Neuronal stem cell (in vitro differentiated cells): ENCODE measurements at regions not wholly inside any gene's neighbourhood (a gene's known extent, or its start where the extent isn't known, plus 50 kb on each side); places are given as distances from the start of the nearest gene placed in this dataset.

Source experiments
- DNase-seq: peaks from one replicate; pipeline ENCODE4 v3.0.0-alpha.2; 2013; ENCODE audit warnings: low spot score
- H2AFZ ChIP-seq: one replicate; pipeline ENCODE4 v1.6.1; 2013; ENCODE audit warnings: mild to moderate bottlenecking, low read length, inconsistent platforms
- H2AK5ac ChIP-seq: 2 replicates; pipeline ENCODE4 v1.6.1; 2013; ENCODE audit warnings: low read depth, mild to moderate bottlenecking, inconsistent platforms, low read length, moderate library complexity, mixed read lengths
- H2BK120ac ChIP-seq: 2 replicates; pipeline ENCODE4 v1.6.1; 2013; ENCODE audit warnings: low read depth, mild to moderate bottlenecking, inconsistent platforms, low read length, moderate library complexity, mixed read lengths
- H2BK12ac ChIP-seq: one replicate; pipeline ENCODE4 v1.6.1; 2013; ENCODE audit warnings: low read length, inconsistent platforms
- H2BK15ac ChIP-seq: 2 replicates; pipeline ENCODE4 v1.6.1; 2013; ENCODE audit warnings: mild to moderate bottlenecking, low read length, inconsistent platforms, mixed read lengths
- H2BK5ac ChIP-seq: one replicate; pipeline ENCODE4 v1.6.1; 2013; ENCODE audit warnings: inconsistent platforms, mild to moderate bottlenecking, low read length, moderate library complexity
- H3K14ac ChIP-seq: one replicate; pipeline ENCODE4 v1.6.1; 2013; ENCODE audit warnings: low read length, inconsistent platforms
- H3K18ac ChIP-seq: 2 replicates; pipeline ENCODE4 v1.6.1; 2013; ENCODE audit warnings: low read length, inconsistent platforms
- H3K23ac ChIP-seq: 2 replicates; pipeline ENCODE4 v1.6.1; 2013; ENCODE audit warnings: low read depth, mild to moderate bottlenecking, mixed read lengths, low read length, inconsistent platforms; ENCODE audit not compliant: poor library complexity
- H3K27ac ChIP-seq: replicated peaks from 3 replicates; pipeline ENCODE4 v1.5.1; 2013; ENCODE audit warnings: low read length, inconsistent platforms
- H3K27me3 ChIP-seq, 3 experiments: 2 replicates each; pipeline ENCODE4 v1.6.1; 2013; ENCODE audit warnings: low read length in 3 of 3, mild to moderate bottlenecking in 2 of 3, inconsistent platforms in 1 of 3, low read depth in 1 of 3, mixed read lengths in 1 of 3, moderate library complexity in 1 of 3; ENCODE audit not compliant: control insufficient read depth in 3 of 3, insufficient read depth in 3 of 3
- H3K36me3 ChIP-seq, 2 donors: replicated peaks in 1 of 2; 2 replicates each; pipeline ENCODE4 v1.6.1; 2013; ENCODE audit warnings: low read length in 2 of 2; ENCODE audit not compliant: control insufficient read depth in 2 of 2, insufficient read depth in 2 of 2
- H3K4ac ChIP-seq: 2 replicates; pipeline ENCODE4 v1.6.1; 2013; ENCODE audit warnings: inconsistent platforms, mild to moderate bottlenecking, low read length, moderate library complexity
- H3K4me1 ChIP-seq, 2 donors: 1 replicate in 1 of 2; 2 replicates in 1 of 2; pipeline ENCODE4 v1.6.1; 2013; ENCODE audit warnings: low read length in 2 of 2, low read depth in 1 of 2; ENCODE audit not compliant: control insufficient read depth in 2 of 2, insufficient read depth in 1 of 2
- H3K4me2 ChIP-seq: one replicate; pipeline ENCODE4 v1.6.1; 2013; ENCODE audit warnings: mild to moderate bottlenecking, low read length, inconsistent platforms; ENCODE audit not compliant: insufficient read depth, poor library complexity, severe bottlenecking
- H3K4me3 ChIP-seq, 2 donors: 2 replicates each; pipeline ENCODE4 v1.5.1; 2013; ENCODE audit warnings: low read length in 2 of 2, mild to moderate bottlenecking in 2 of 2, inconsistent platforms in 1 of 2, moderate library complexity in 1 of 2
- H3K79me1 ChIP-seq: one replicate; pipeline ENCODE4 v1.6.1; 2013; ENCODE audit warnings: low read depth, mild to moderate bottlenecking, inconsistent platforms, low read length, moderate library complexity
- H3K9ac ChIP-seq: one replicate; pipeline ENCODE4 v1.6.1; 2013; ENCODE audit warnings: mild to moderate bottlenecking, low read depth, low read length, inconsistent platforms; ENCODE audit not compliant: poor library complexity
- H3K9me3 ChIP-seq, 2 donors: replicated peaks in 1 of 2; 2 replicates each; pipeline versions ENCODE3 to v1.6.1; 2013; ENCODE audit warnings: low read length in 2 of 2, mild to moderate bottlenecking in 2 of 2, inconsistent platforms in 1 of 2, low read depth in 1 of 2, mixed read lengths in 1 of 2, moderate library complexity in 1 of 2; ENCODE audit not compliant: control insufficient read depth in 2 of 2, insufficient read depth in 1 of 2
- H4K8ac ChIP-seq: one replicate; pipeline ENCODE4 v1.6.1; 2013; ENCODE audit warnings: low read depth, mild to moderate bottlenecking, inconsistent platforms, low read length, moderate library complexity
- H4K91ac ChIP-seq: one replicate; pipeline ENCODE4 v1.6.1; 2013; ENCODE audit warnings: low read length, low read depth, mild to moderate bottlenecking, inconsistent platforms; ENCODE audit not compliant: poor library complexity
- WGBS, 2 donors: extraction: QIAGEN DNeasy Blood & Tissue Kit; methylation state at CpG; one replicate each; pipeline ENCODE4 v1.1.7; 2013; ENCODE audit warnings: missing lambda C conversion rate in 2 of 2, mixed read lengths in 1 of 2; ENCODE audit not compliant: insufficient read length in 2 of 2, insufficient replicate concordance in 1 of 2; ENCODE audit errors: extremely low coverage in 2 of 2; 5-methylcytosine and 5-hydroxymethylcytosine counted together

DNA sequence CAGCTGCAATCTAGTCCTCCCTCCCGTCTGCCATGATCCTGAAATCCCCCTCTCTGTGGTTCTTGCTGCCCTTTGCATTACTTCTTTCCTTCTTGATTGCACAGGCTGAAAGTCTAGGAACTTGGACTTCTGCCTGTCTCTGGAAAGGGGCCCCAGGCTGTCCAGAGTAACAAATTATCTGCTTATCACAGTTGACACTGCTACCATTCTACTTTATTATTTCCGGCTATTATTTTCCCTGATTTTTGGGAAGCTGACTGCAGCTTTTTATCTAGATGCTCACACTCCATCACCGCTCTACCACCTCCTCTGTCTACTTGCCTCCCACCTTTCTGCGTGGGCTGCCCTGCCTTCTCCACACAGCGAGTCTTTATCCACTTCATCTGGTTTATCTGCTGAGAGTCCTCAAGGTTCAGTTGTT is 202.1 kb upstream of the PLXNA2 start:
- Histone ChIP-seq H4K91ac (no peak overlapping the region), H2AK5ac (no peak overlapping the region), H3K4ac (no peak overlapping the region), H3K4me3 (no peak overlapping the region), H3K23ac (no peak overlapping the region), H3K27ac (no peak overlapping the region), H3K9me3 (no peaks in the 10 kb centered on the region), H2BK5ac (no peak overlapping the region), H2AFZ (no peak overlapping the region), H3K18ac (peak overlapping the region; percentile 7), H3K4me2 (no peak overlapping the region), H3K9ac (no peak overlapping the region), H3K36me3 (peaks cover 0 to 3% of the 10 kb centered on the region in 2 donors), H4K8ac (no peak overlapping the region), H2BK120ac (no peak overlapping the region), H2BK12ac (no peak overlapping the region), H3K14ac (no peak overlapping the region), H3K27me3 (no peaks in the 10 kb centered on the region), H3K4me1 (peaks cover 0 to 4% of the 10 kb centered on the region in 2 donors), H2BK15ac (no peak overlapping the region), H3K79me1 (no peaks in the 10 kb centered on the region)
- no CpG with 5 or more reads among the region's 5 CpGs for WGBS, 2 donors
- DNase-seq = no peak

DNA sequence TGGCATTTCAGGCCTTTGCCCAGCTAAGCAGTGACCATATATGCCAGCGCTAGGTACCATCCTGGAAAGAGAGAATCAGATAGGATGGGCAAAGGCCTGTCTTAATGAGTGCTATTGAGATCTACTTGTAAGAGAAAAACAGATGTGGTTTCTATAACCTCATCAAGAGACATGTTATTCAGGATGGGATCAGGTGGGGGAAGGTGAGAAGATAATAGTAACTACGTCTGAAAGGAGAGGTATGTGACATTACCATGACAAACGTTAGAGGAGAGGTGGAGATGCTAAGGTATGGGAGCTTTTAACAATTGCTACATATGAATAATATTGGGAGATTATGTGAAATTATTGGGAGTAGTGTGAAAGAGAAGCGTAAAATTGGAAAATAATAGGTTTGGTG is 204.2 kb upstream of the PLXNA2 start:
- H2BK5ac ChIP-seq = no peak overlapping the region

DNA sequence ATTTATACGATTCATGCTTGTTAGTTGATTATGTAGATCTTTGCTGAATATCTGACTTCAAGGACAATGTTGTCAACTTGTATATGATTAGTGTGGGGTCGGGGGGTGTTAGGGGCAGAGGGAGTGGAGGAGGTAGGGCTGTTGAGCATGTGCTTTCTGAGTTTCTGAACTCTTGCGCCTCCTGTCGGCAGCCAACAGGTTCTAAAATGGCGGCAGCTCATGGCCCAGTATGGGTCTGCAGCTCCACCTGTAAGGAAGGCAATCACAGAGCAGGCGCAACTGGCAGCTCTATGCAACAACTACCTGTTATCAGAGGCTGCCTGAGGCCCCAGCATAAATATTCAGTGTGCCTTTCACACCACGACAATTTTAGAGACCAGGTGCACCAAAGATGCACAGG is 205.8 kb upstream of the PLXNA2 start:
- Histone ChIP-seq H3K27me3 (no peaks in the 10 kb centered on the region), H2AK5ac (no peak overlapping the region), H3K18ac (no peak overlapping the region), H3K4me1 (peaks cover 0 to 4% of the 10 kb centered on the region in 2 donors), H3K9ac (no peak overlapping the region), H4K91ac (no peak overlapping the region), H3K27ac (no peak overlapping the region), H2BK15ac (no peak overlapping the region), H3K9me3 (no peaks in the 10 kb centered on the region), H2BK5ac (no peak overlapping the region), H2BK12ac (no peak overlapping the region), H4K8ac (no peak overlapping the region), H3K4me2 (no peak overlapping the region), H3K23ac (peak overlapping the region; percentile 34), H3K4ac (no peak overlapping the region), H3K14ac (no peak overlapping the region), H2BK120ac (no peak overlapping the region), H3K4me3 (no peak overlapping the region), H3K36me3 (peaks cover 0 to 3% of the 10 kb centered on the region in 2 donors), H3K79me1 (no peaks in the 10 kb centered on the region), H2AFZ (no peak overlapping the region)
- DNase-seq = no peak
- no CpG with 5 or more reads among the region's 7 CpGs for WGBS, 2 donors

More for the DNA sequence above, 204.2 kb upstream of the PLXNA2 start:
- no peak overlapping the region for H3K27ac ChIP-seq
- H2AFZ ChIP-seq = no peak overlapping the region
- H3K23ac ChIP-seq = no peak overlapping the region
- no peak overlapping the region for H3K4me2 ChIP-seq
- H4K91ac ChIP-seq = no peak overlapping the region
- DNase-seq = no peak
- H3K4ac ChIP-seq = no peak overlapping the region
- no peak overlapping the region for H3K14ac ChIP-seq
- no peak overlapping the region for H2BK120ac ChIP-seq
- no peak overlapping the region for H3K9ac ChIP-seq
- 100% methylated on average over 1 of the region's 4 CpGs; no CpG with 5 or more reads in 1 of the 2 donors for WGBS, 2 donors
- no peaks in the 10 kb centered on the region for H3K79me1 ChIP-seq
- H4K8ac ChIP-seq = no peak overlapping the region
- no peak overlapping the region for H2BK15ac ChIP-seq
- H2BK12ac ChIP-seq = no peak overlapping the region
- H3K9me3 ChIP-seq = no peaks in the 10 kb centered on the region
- peaks cover 0 to 3% of the 10 kb centered on the region in 2 donors for H3K36me3 ChIP-seq
- H2AK5ac ChIP-seq = no peak overlapping the region
- H3K27me3 ChIP-seq = no peaks in the 10 kb centered on the region
- peaks cover 0 to 4% of the 10 kb centered on the region in 2 donors for H3K4me1 ChIP-seq
- H3K18ac ChIP-seq = no peak overlapping the region
- H3K4me3 ChIP-seq = no peak overlapping the region

DNA sequence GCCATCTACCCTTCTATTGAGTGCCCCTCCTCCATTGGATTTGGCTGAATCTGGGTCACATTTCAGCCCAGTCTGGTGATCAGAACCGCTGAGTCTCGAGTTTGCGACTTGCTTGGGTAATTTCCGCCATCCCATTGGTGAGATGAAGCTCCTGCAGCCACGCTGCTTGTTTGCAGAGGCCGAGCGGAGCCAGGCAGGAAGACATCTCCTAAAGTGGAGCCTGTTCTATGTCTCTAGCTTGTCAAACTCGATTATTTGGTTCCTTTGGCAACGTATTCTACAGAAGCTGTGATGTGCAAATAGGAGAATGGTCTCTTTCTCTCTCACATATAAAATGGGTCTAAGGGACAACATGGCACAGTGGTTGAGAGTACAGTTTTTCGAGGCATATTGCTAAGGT is 206.8 kb upstream of the PLXNA2 start:
- Histone ChIP-seq H4K8ac (no peak overlapping the region), H3K4me3 (no peak overlapping the region), H3K9ac (no peak overlapping the region), H3K4ac (no peak overlapping the region), H2BK12ac (no peak overlapping the region), H3K27me3 (no peaks in the 10 kb centered on the region), H3K36me3 (no peaks in the 10 kb centered on the region), H3K9me3 (no peaks in the 10 kb centered on the region), H2BK5ac (no peak overlapping the region), H4K91ac (no peak overlapping the region), H2AFZ (no peak overlapping the region), H3K18ac (no peak overlapping the region), H3K27ac (no peak overlapping the region), H2AK5ac (no peak overlapping the region), H2BK15ac (no peak overlapping the region), H3K4me1 (peaks cover 0 to 5% of the 10 kb centered on the region in 2 donors), H2BK120ac (no peak overlapping the region), H3K79me1 (no peaks in the 10 kb centered on the region), H3K14ac (no peak overlapping the region), H3K23ac (no peak overlapping the region), H3K4me2 (no peak overlapping the region)
- WGBS, 2 donors = no CpG with 5 or more reads among the region's 10 CpGs
- DNase-seq = no peak
